Ascending aorta (tissue), 2 donors: ENCODE measurements at regions not wholly inside any gene's neighbourhood (a gene's known extent, or its start where the extent isn't known, plus 50 kb on each side); places are given as distances from the start of the nearest gene placed in this dataset.

Source experiments
- DNase-seq, 2 donors: peaks; one replicate each; pipeline ENCODE4 v3.0.0-alpha.2; 2019; ENCODE audit warnings: low spot score in 2 of 2
- H3K27ac ChIP-seq, 2 donors: fragments of 200-600 bp; sonication (generic); one replicate each; pipeline ENCODE4 v1.5.1; 2016 to 2017; ENCODE audit warnings: mild to moderate bottlenecking in 1 of 2
- H3K27me3 ChIP-seq: fragments of 200-600 bp; sonication (generic); one replicate; pipeline ENCODE4 v1.5.1; 2017
- H3K36me3 ChIP-seq, 2 donors: fragments of 200-600 bp; sonication (generic); one replicate each; pipeline ENCODE4 v1.5.1; 2016
- H3K4me1 ChIP-seq, 2 donors: fragments of 200-600 bp; sonication (generic); one replicate each; pipeline ENCODE4 v1.5.1; 2016 to 2017; ENCODE audit warnings: mild to moderate bottlenecking in 1 of 2
- H3K4me3 ChIP-seq, 2 donors: fragments of 200-600 bp; sonication (generic); one replicate each; pipeline ENCODE4 v1.5.1; 2016 to 2017; ENCODE audit warnings: mild to moderate bottlenecking in 1 of 2
- H3K9me3 ChIP-seq, 2 donors: fragments of 200-600 bp; sonication (generic); one replicate each; pipeline ENCODE4 v1.5.1; 2016
- intact Hi-C: fragments of 100-400 bp; cut with DNase I; formaldehyde crosslinking; loops from one replicate; pipeline ENCODE4 v1.15.1; 2023
- TF ChIP-seq, protein P1 (sequence below), 3 experiments: fragments of 200-600 bp in 2 of 3; fragments of 450-650 bp in 1 of 3; sonication (generic) in 2 of 3; IDR thresholded peaks; one replicate each; pipeline ENCODE4 v1.5.1; 2016 to 2019; ENCODE audit warnings: antibody characterized with exemption in 3 of 3, mild to moderate bottlenecking in 1 of 3, moderate library complexity in 1 of 3

DNA sequence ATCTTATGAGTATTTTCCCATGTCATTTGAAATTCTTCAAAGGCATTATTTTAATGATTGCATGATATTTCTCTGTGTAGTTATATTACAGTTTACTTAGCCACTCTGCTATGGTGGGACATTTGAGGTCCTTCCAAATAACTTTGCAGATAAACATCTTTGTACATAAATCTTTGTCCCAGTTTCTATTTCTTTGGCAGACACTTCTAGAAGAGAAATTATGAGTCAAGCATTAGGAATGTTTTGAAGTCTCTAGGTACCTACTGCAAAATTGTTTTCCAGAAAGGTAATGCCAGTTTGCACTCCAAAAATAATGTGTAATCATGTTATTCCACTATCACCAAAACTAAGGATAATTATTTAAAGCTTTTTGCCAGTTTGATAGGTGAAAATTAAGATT, 149.7 kb downstream of the EN1 start:
- TF ChIP-seq, protein P1, sequence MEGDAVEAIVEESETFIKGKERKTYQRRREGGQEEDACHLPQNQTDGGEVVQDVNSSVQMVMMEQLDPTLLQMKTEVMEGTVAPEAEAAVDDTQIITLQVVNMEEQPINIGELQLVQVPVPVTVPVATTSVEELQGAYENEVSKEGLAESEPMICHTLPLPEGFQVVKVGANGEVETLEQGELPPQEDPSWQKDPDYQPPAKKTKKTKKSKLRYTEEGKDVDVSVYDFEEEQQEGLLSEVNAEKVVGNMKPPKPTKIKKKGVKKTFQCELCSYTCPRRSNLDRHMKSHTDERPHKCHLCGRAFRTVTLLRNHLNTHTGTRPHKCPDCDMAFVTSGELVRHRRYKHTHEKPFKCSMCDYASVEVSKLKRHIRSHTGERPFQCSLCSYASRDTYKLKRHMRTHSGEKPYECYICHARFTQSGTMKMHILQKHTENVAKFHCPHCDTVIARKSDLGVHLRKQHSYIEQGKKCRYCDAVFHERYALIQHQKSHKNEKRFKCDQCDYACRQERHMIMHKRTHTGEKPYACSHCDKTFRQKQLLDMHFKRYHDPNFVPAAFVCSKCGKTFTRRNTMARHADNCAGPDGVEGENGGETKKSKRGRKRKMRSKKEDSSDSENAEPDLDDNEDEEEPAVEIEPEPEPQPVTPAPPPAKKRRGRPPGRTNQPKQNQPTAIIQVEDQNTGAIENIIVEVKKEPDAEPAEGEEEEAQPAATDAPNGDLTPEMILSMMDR (IDR thresholded peaks at IDR 0.05): no peak
- Histone ChIP-seq H3K4me1 (no peaks in the 10 kb centered on the region), H3K9me3 (peaks cover 0 to 3% of the 10 kb centered on the region in 2 donors), H3K4me3 (no peak overlapping the region), H3K27ac (no peak overlapping the region), H3K36me3 (no peaks in the 10 kb centered on the region), H3K27me3 (no peaks in the 10 kb centered on the region)
- no peak for DNase-seq
- intact Hi-C loops: no loop called here

DNA sequence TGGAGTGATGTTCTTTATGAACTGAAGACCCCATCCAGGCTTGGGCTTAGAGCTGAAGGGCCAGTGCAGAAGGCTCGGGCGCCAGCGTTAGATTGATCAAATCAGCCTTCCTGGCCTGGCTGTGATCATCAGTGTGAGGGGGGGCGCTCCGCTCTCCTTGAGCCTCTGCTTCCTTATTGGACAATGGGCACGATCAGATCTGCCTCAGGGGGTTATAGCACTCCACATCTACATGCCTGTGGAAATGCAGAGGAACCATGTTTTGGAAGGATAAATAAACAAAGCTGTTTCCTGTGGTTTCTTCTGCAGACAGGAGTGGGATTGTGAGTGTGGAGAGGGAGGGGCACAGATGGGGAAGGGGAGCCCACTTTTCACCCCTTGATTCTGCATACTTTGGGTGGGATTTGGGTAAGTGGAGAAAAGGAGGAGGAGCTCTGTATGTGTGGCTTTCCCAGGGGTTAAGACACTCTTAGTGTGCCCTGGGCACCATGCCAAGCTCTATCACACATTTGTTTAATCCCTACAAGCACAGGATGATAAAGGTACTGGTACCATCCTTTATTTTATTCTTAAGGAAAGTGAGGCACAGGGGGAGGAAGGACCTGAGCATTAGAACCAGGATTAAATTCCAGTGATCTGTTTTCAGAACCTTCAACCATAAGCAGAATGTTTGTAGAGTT, 150.5 kb downstream of the EN1 start:
- Histone ChIP-seq H3K36me3 (no peaks in the 10 kb centered on the region), H3K4me3 (no peak overlapping the region), H3K4me1 (no peaks in the 10 kb centered on the region), H3K27ac (no peak overlapping the region), H3K27me3 (no peaks in the 10 kb centered on the region), H3K9me3 (peaks cover 0 to 3% of the 10 kb centered on the region in 2 donors)
- intact Hi-C loops: no loop called here
- no peak for DNase-seq
- TF ChIP-seq, protein P1 (IDR thresholded peaks at IDR 0.05): no peak

DNA sequence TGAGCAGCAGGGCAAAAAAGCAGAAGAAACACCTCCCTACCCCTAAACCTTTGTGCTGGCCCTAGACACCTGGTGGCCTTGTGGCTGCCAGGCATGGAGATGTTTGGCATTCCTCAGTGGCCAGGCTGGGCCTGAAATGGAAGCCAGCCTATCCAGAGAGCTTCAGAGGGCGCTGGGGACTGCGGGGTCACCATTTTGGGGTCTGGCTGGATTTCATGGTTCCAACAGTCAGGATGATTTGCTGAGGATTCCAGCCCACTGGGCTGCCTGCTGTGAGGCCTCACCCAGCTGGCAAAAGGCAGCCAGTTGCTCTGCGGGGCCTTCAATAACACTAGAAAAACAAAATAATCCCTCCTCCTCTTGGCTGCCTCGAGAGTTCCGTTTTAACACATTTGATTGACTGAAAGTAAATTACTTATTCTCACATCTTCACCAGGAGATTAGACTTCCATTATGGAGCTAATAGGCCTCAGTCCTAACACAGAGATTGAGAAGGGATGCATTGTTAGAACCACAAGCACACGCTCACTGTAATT, 154.1 kb downstream of the EN1 start:
- intact Hi-C loops: no loop called here
- H3K9me3 ChIP-seq: no peaks in the 10 kb centered on the region
- no peaks in the 10 kb centered on the region for H3K4me1 ChIP-seq
- H3K36me3 ChIP-seq: no peaks in the 10 kb centered on the region
- DNase-seq: no peak
- no peak overlapping the region for H3K4me3 ChIP-seq
- TF ChIP-seq, protein P1 (IDR thresholded peaks at IDR 0.05): no peak
- H3K27me3 ChIP-seq: no peaks in the 10 kb centered on the region
- no peak overlapping the region for H3K27ac ChIP-seq

DNA sequence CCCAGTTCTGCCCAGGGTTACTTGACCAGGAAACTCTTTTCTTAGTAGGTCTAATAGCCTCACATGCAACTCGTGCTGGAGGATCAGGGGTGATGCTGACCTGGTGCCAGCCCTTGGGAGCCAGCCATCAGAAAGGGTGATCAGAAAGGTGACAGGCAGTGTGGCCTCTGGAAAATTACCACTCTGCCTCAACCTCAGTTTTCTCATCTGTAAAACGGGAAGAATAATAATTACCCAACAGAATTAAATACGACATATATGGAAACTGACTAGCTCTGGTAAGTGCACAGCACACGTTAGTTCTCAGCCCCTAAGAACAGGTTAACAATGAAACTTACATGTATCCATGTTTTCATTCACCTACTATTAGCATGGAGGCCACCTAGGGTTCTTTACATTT, 157.6 kb downstream of the EN1 start:
- intact Hi-C loops: no loop called here
- TF ChIP-seq, protein P1 (IDR thresholded peaks at IDR 0.05): no peak

DNA sequence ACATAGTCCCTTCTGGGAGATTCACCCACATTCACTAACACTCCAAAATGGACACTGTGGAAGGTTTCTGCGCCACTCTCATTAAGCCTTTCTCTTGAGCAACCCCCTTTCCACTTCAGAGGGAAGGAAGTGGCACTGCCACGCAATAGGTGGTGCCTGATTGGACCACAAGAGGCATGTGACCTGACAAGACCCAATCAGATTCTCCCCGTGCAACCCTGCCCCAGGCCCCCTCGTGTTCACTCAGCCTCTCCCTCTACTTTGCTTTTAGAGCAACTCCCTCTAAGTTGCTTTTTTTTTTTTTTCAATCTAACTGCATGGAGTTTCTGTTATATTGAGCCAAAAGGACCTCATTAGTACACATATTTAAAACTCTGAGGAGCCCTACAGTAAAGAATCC, 158.0 kb downstream of the EN1 start:
- H3K27ac ChIP-seq: no peak overlapping the region
- H3K27me3 ChIP-seq: no peaks in the 10 kb centered on the region
- H3K36me3 ChIP-seq: no peaks in the 10 kb centered on the region
- H3K4me1 ChIP-seq: no peaks in the 10 kb centered on the region
- H3K9me3 ChIP-seq: no peaks in the 10 kb centered on the region
- DNase-seq: no peak
- no peak overlapping the region for H3K4me3 ChIP-seq
- intact Hi-C loops: no loop called here
- TF ChIP-seq, protein P1 (IDR thresholded peaks at IDR 0.05): no peak

More for the DNA sequence above, 157.6 kb downstream of the EN1 start:
- Histone ChIP-seq H3K27ac (no peak overlapping the region), H3K9me3 (no peaks in the 10 kb centered on the region), H3K36me3 (no peaks in the 10 kb centered on the region), H3K27me3 (no peaks in the 10 kb centered on the region), H3K4me1 (no peaks in the 10 kb centered on the region), H3K4me3 (no peak overlapping the region)
- no peak for DNase-seq
